Activated CD4-positive, alpha-beta T cell treated with anti-CD3 and anti-CD28 coated beads, Interleukin-10, Interleukin-2, amounts not matched to agents 100 ng/mL and 50 ng/mL, durations not matched to agents 16 hours and 8 hours (primary cell): ENCODE measurements at regions not wholly inside any gene's neighbourhood (a gene's known extent, or its start where the extent isn't known, plus 50 kb on each side); places are given as distances from the start of the nearest gene placed in this dataset.
A peak's percentile ranks its signal among the peaks of the same experiment; 100 is the strongest.
"Not testable (repeated sequence)": the region's sequence is repeated elsewhere in the genome, so short reads cannot be mapped to it uniquely, and the experiment has no call there.

Source experiments
- DNase-seq: peaks from one replicate; pipeline ENCODE4 v3.0.0-alpha.2; 2020

- not testable (repeated sequence) for DNase-seq
Observed at GRCh38 chr1:143838598-143838929, 133.2 kb downstream of the FAM72C start.

GRCh38 chr1:143837924-143838597, 133.7 kb downstream of the FAM72C start:
- not testable (repeated sequence) for DNase-seq

- DNase-seq, result not testable (repeated sequence)
Observed at GRCh38 chr1:143833376-143833775, 138.4 kb downstream of the FAM72C start.

- not testable (repeated sequence) for DNase-seq
Observed at GRCh38 chr1:143832379-143832716, 139.4 kb downstream of the FAM72C start.

GRCh38 chr1:143831479-143832378, 140.1 kb downstream of the FAM72C start:
- DNase-seq, result peak; percentile 1

- not testable (repeated sequence) for DNase-seq
Observed at GRCh38 chr1:143826162-143826561, 145.6 kb downstream of the FAM72C start.

GRCh38 chr1:143824266-143824665, 147.5 kb downstream of the FAM72C start:
- DNase-seq, result not testable (repeated sequence)

GRCh38 chr1:143820058-143820457, 151.7 kb downstream of the FAM72C start:
- not testable (repeated sequence) for DNase-seq

- not testable (repeated sequence) for DNase-seq
Observed at GRCh38 chr1:143816369-143816768, 155.4 kb downstream of the FAM72C start.

GRCh38 chr1:143805374-143805773, 166.4 kb downstream of the FAM72C start:
- DNase-seq, result not testable (repeated sequence)

- DNase-seq, result not testable (repeated sequence)
Observed at GRCh38 chr1:143804707-143805356, 167.0 kb downstream of the FAM72C start.

- DNase-seq, result peak; percentile 46
Observed at GRCh38 chr1:143803927-143804411, 167.8 kb downstream of the FAM72C start.

GRCh38 chr1:143803095-143803494, 168.7 kb downstream of the FAM72C start:
- DNase-seq, result not testable (repeated sequence)

GRCh38 chr1:143799568-143800187, 172.1 kb downstream of the FAM72C start:
- DNase-seq, result not testable (repeated sequence)

- DNase-seq, result not testable (repeated sequence)
Observed at GRCh38 chr1:143796369-143796768, 175.4 kb downstream of the FAM72C start.

- not testable (repeated sequence) for DNase-seq
Observed at GRCh38 chr1:143792047-143792937, 179.5 kb downstream of the FAM72C start.

GRCh38 chr1:143786381-143786780, 185.4 kb downstream of the FAM72C start:
- not testable (repeated sequence) for DNase-seq

GRCh38 chr1:143785883-143786282, 185.9 kb downstream of the FAM72C start:
- not testable (repeated sequence) for DNase-seq

GRCh38 chr1:143784239-143784882, 187.4 kb downstream of the FAM72C start:
- not testable (repeated sequence) for DNase-seq

GRCh38 chr1:143778178-143778577, 193.6 kb downstream of the FAM72C start:
- not testable (repeated sequence) for DNase-seq

- DNase-seq, result not testable (repeated sequence)
Observed at GRCh38 chr1:143764831-143765230, 207.0 kb downstream of the FAM72C start.
